Lung (tissue), 11 donors: ENCODE measurements at regions not wholly inside any gene's neighbourhood (a gene's known extent, or its start where the extent isn't known, plus 50 kb on each side); places are given as distances from the start of the nearest gene placed in this dataset.

Source experiments
- ATAC-seq: fragments of 200-7000 bp; cut with Tn5 transposase; one replicate; pipeline ENCODE4 v1.9.1; 2020; ENCODE audit warnings: moderate number of reproducible peaks; ENCODE audit not compliant: insufficient read depth, low FRiP score
- DNase-seq, 3 donors: peaks; one replicate each; pipeline ENCODE4 v3.0.0-alpha.2; 2013 to 2017
- H3K27ac ChIP-seq, 2 donors: one replicate each; pipeline ENCODE4 v1.5.1; 2013; ENCODE audit warnings: mild to moderate bottlenecking in 2 of 2, moderate library complexity in 2 of 2, control low read depth in 1 of 2, inconsistent platforms in 1 of 2, low read depth in 1 of 2, low read length in 1 of 2
- H3K27me3 ChIP-seq, 3 donors: one replicate each; pipeline ENCODE4 v1.5.1; 2013; ENCODE audit warnings: low read length in 2 of 3; ENCODE audit not compliant: control insufficient read depth in 3 of 3, insufficient read depth in 3 of 3
- H3K36me3 ChIP-seq, 4 donors: one replicate each; pipeline ENCODE4 v1.5.1; 2013; ENCODE audit warnings: low read length in 4 of 4, mild to moderate bottlenecking in 1 of 4, moderate library complexity in 1 of 4; ENCODE audit not compliant: control insufficient read depth in 4 of 4, insufficient read depth in 4 of 4
- H3K4me1 ChIP-seq, 5 donors: one replicate each; pipeline ENCODE4 v1.5.1; 2013; ENCODE audit warnings: low read length in 5 of 5, mild to moderate bottlenecking in 2 of 5, moderate library complexity in 1 of 5; ENCODE audit not compliant: control insufficient read depth in 5 of 5, insufficient read depth in 5 of 5
- H3K4me3 ChIP-seq: one replicate; pipeline ENCODE4 v1.5.1; 2013; ENCODE audit warnings: mild to moderate bottlenecking, control low read depth, moderate library complexity
- H3K9ac ChIP-seq, 2 donors: one replicate each; pipeline ENCODE4 v1.5.1; 2013; ENCODE audit warnings: low read length in 2 of 2, control low read depth in 1 of 2; ENCODE audit not compliant: insufficient read depth in 1 of 2
- H3K9me3 ChIP-seq, 4 donors: one replicate each; pipeline ENCODE4 v1.5.1; 2013; ENCODE audit warnings: low read length in 3 of 4, mild to moderate bottlenecking in 1 of 4, moderate library complexity in 1 of 4; ENCODE audit not compliant: control insufficient read depth in 4 of 4, insufficient read depth in 3 of 4
- WGBS, 2 donors: extraction: QIAGEN DNeasy Blood & Tissue Kit; methylation state at CpG; one replicate each; pipeline ENCODE4 v1.1.7; 2013; 5-methylcytosine and 5-hydroxymethylcytosine counted together
- TF ChIP-seq, protein P1 (sequence below): IDR thresholded peaks from 2 replicates; pipeline ENCODE4 v1.5.1; 2012; ENCODE audit warnings: mild to moderate bottlenecking; ENCODE audit errors: control extremely low read depth, extremely low read depth
- donor health status: control.
- donor health status: control.
- donor health status: Bipolar disorder and iron deficiency.
- donor health status: healthy.
- donor health status: DM: yes; HTN: yes; CAD: no.

GRCh38 chr7:32393861-32394260 lies 96.3 kb downstream of the LSM5 start:
- DNase-seq (no peak), ATAC-seq (no peak)
- Histone ChIP-seq H3K9me3 (no peaks in the 10 kb centered on the region), H3K4me3 (no peak overlapping the region), H3K4me1 (no peaks in the 10 kb centered on the region), H3K27ac (no peak overlapping the region), H3K9ac (no peak overlapping the region), H3K36me3 (no peaks in the 10 kb centered on the region), H3K27me3 (no peaks in the 10 kb centered on the region)
- 68 to 90% methylated on average over 1 of the region's 1 CpG for WGBS, 2 donors
- TF ChIP-seq, protein P1, sequence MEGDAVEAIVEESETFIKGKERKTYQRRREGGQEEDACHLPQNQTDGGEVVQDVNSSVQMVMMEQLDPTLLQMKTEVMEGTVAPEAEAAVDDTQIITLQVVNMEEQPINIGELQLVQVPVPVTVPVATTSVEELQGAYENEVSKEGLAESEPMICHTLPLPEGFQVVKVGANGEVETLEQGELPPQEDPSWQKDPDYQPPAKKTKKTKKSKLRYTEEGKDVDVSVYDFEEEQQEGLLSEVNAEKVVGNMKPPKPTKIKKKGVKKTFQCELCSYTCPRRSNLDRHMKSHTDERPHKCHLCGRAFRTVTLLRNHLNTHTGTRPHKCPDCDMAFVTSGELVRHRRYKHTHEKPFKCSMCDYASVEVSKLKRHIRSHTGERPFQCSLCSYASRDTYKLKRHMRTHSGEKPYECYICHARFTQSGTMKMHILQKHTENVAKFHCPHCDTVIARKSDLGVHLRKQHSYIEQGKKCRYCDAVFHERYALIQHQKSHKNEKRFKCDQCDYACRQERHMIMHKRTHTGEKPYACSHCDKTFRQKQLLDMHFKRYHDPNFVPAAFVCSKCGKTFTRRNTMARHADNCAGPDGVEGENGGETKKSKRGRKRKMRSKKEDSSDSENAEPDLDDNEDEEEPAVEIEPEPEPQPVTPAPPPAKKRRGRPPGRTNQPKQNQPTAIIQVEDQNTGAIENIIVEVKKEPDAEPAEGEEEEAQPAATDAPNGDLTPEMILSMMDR, result no peak

DNA sequence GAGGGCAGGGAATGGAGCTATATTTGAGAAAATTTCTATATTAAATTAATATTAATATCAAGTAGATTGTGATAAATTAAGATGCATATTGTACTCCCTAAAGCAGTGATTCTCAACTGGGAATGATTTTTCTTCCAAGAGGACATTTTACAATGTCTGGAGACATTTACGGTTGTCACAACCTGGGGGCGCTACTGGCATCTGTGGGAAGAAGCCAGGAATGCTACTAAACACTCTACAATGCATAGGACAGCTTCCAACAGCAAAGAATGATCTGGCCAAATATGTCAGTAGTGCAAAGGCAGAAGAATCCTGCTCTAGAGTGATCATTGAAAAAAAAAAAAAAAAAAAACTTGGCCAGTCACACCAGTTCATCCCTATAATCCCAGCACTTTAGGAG lies 100.0 kb downstream of the LSM5 start:
- H3K9ac ChIP-seq, result no peak overlapping the region
- TF ChIP-seq, protein P1, result no peak
- ATAC-seq (no peak), DNase-seq (no peak)
- no peaks in the 10 kb centered on the region for H3K9me3 ChIP-seq
- no peaks in the 10 kb centered on the region for H3K36me3 ChIP-seq
- no peaks in the 10 kb centered on the region for H3K27me3 ChIP-seq
- no peaks in the 10 kb centered on the region for H3K4me1 ChIP-seq
- no peak overlapping the region for H3K4me3 ChIP-seq
- WGBS, 2 donors, result 31 to 50% methylated on average over 2 of the region's 2 CpGs
- H3K27ac ChIP-seq, result no peak overlapping the region

GRCh38 chr7:32385316-32385956 lies 104.7 kb downstream of the LSM5 start:
- Histone ChIP-seq H3K4me3 (no peak overlapping the region), H3K27me3 (no peaks in the 10 kb centered on the region), H3K4me1 (no peaks in the 10 kb centered on the region), H3K9me3 (no peaks in the 10 kb centered on the region), H3K36me3 (no peaks in the 10 kb centered on the region), H3K9ac (no peak overlapping the region), H3K27ac (no peak overlapping the region)
- ATAC-seq (no peak), DNase-seq (no peak)
- 86 to 91% methylated on average over 2 of the region's 2 CpGs for WGBS, 2 donors
- TF ChIP-seq, protein P1, result no peak

GRCh38 chr7:32381024-32381601 lies 109.1 kb downstream of the LSM5 start:
- Histone ChIP-seq H3K4me3 (no peak overlapping the region), H3K27me3 (no peaks in the 10 kb centered on the region), H3K9ac (no peak overlapping the region), H3K4me1 (no peaks in the 10 kb centered on the region), H3K27ac (no peak overlapping the region), H3K36me3 (no peaks in the 10 kb centered on the region), H3K9me3 (peaks cover 0 to 1% (median 0%) of the 10 kb centered on the region in 4 donors)
- 62 to 66% methylated on average over 4 of the region's 4 CpGs for WGBS, 2 donors
- no peak for DNase-seq
- no peak for ATAC-seq
- TF ChIP-seq, protein P1, result no peak
